A549 (cell line): ENCODE measurements at regions not wholly inside any gene's neighbourhood (a gene's known extent, or its start where the extent isn't known, plus 50 kb on each side); places are given as distances from the start of the nearest gene placed in this dataset.

Experiments used
- ATAC-seq, 2 experiments: fragments of 200-7000 bp in 1 of 2; fragments of >200 bp in 1 of 2; cut with Nextera tagmentation in 1 of 2; cut with Tn5 transposase in 1 of 2; 3 replicates each; pipeline versions ENCODE4 v1.8.0 to v1.9.1; 2018 to 2020; ENCODE audit warnings: mild to moderate bottlenecking in 1 of 2, moderate library complexity in 1 of 2
- CTCF ChIA-PET: fragments of 300-600 bp; sonication (Branson Sonifier 250); formaldehyde crosslinking; extraction: SDS; loops from one replicate; lab custom pipeline; 2021; ENCODE audit warnings: antibody characterized with exemption, inconsistent platforms; lab: Yijun Ruan, JAX
- POLR2A ChIA-PET: fragments of 350-600 bp; formaldehyde crosslinking; extraction: SDS; loops from one replicate; lab custom pipeline; 2021; ENCODE audit warnings: antibody characterized with exemption, inconsistent platforms; lab: Yijun Ruan, JAX
- DNase-seq, 2 experiments: peaks; one replicate each; pipeline versions ENCODE4 v3.0.0 to v3.0.0-alpha.2; 2011 to 2016; ENCODE audit warnings: low read depth in 1 of 2, low spot score in 1 of 2
- FAIRE-seq: peaks from 2 replicates; lab custom pipeline; 2011; peaks lifted over from hg19 to GRCh38; lab: Jason Lieb, UNC
- H3K27ac ChIP-seq, 2 experiments: fragments of >200 bp; sonication (Bioruptor Twin); formaldehyde crosslinking; 3 replicates each; pipeline ENCODE4 v1.5.1; 2016 to 2017
- H3K4me1 ChIP-seq: fragments of >200 bp; sonication (Bioruptor Twin); formaldehyde crosslinking; 3 replicates; pipeline ENCODE4 v1.6.1; 2016
- H3K4me2 ChIP-seq: fragments of >200 bp; sonication (Bioruptor Twin); formaldehyde crosslinking; 3 replicates; pipeline ENCODE4 v1.6.1; 2016
- H3K4me3 ChIP-seq: fragments of >200 bp; sonication (Bioruptor Twin); formaldehyde crosslinking; 3 replicates; pipeline ENCODE4 v1.5.1; 2016
- H3K9me3 ChIP-seq: fragments of >200 bp; sonication (Bioruptor Twin); formaldehyde crosslinking; 3 replicates; pipeline ENCODE4 v1.6.1; 2016
- ATOH8 ChIP-seq: fragments of 250-450 bp; sonication (Bioruptor Pico); IDR thresholded peaks from 2 replicates; pipeline ENCODE4 v1.5.0; 2020; ENCODE audit warnings: low read depth, mild to moderate bottlenecking, moderate library complexity
- CEBPB ChIP-seq, 2 experiments: fragments of >200 bp in 1 of 2; sonication (Bioruptor Twin) in 1 of 2; formaldehyde crosslinking in 1 of 2; IDR thresholded peaks; 2 replicates each; pipeline ENCODE4 v1.6.1; 2012 to 2016
- CHD2 ChIP-seq: fragments of 150-350 bp; IDR thresholded peaks from 2 replicates; pipeline ENCODE4 v1.6.1; 2014; ENCODE audit warnings: low read length; ENCODE audit not compliant: partially characterized antibody
- CHD4 ChIP-seq: fragments of 200-600 bp; sonication (generic); IDR thresholded peaks from 2 replicates; pipeline ENCODE4 v1.6.1; 2016; ENCODE audit warnings: antibody characterized with exemption, mild to moderate bottlenecking, borderline replicate concordance
- EHF ChIP-seq: fragments of 250-450 bp; sonication (Bioruptor Pico); IDR thresholded peaks from 2 replicates; pipeline ENCODE4 v1.5.0; 2020; ENCODE audit warnings: mild to moderate bottlenecking
- FOSB ChIP-seq: fragments of 250-450 bp; sonication (Bioruptor Pico); IDR thresholded peaks from 2 replicates; pipeline ENCODE4 v1.5.0; 2020; ENCODE audit warnings: mild to moderate bottlenecking, moderate library complexity
- HEYL ChIP-seq: fragments of 250-450 bp; sonication (Bioruptor Pico); IDR thresholded peaks from 2 replicates; pipeline ENCODE4 v1.8.0; 2021; ENCODE audit warnings: mild to moderate bottlenecking, moderate library complexity
- HMGXB4 ChIP-seq: fragments of 250-450 bp; sonication (Bioruptor Pico); IDR thresholded peaks from 2 replicates; pipeline ENCODE4 v1.5.0; 2021; ENCODE audit warnings: mild to moderate bottlenecking, moderate library complexity, borderline replicate concordance
- HOXA7 ChIP-seq: fragments of 250-450 bp; sonication (Bioruptor Pico); IDR thresholded peaks from 2 replicates; pipeline ENCODE4 v1.5.0; 2020; ENCODE audit warnings: mild to moderate bottlenecking, moderate library complexity
- JUN ChIP-seq, 2 experiments: fragments of >200 bp; sonication (Bioruptor Twin); formaldehyde crosslinking; IDR thresholded peaks; 2 replicates in 1 of 2; 3 replicates in 1 of 2; pipeline ENCODE4 v1.6.1; 2016 to 2017
- JUNB ChIP-seq: fragments of >200 bp; sonication (Bioruptor Twin); formaldehyde crosslinking; IDR thresholded peaks from 2 replicates; pipeline ENCODE4 v1.6.1; 2016
- KDM1A ChIP-seq: fragments of 200-600 bp; sonication (generic); IDR thresholded peaks from 2 replicates; pipeline ENCODE4 v1.6.1; 2016; ENCODE audit warnings: low read depth, mild to moderate bottlenecking
- MAZ ChIP-seq: fragments of 150-350 bp; IDR thresholded peaks from 2 replicates; pipeline ENCODE4 v1.6.1; 2014; ENCODE audit warnings: antibody characterized with exemption, low read depth, low read length, borderline replicate concordance
- MYC ChIP-seq: IDR thresholded peaks from 2 replicates; pipeline ENCODE4 v1.6.1; 2012; ENCODE audit warnings: mild to moderate bottlenecking, inconsistent platforms, low read length, improper control_type of control experiment, borderline replicate concordance
- NPAS2 ChIP-seq: fragments of 250-450 bp; sonication (Bioruptor Pico); IDR thresholded peaks from 2 replicates; pipeline ENCODE4 v1.8.0; 2022; ENCODE audit warnings: mild to moderate bottlenecking, moderate library complexity, borderline replicate concordance
- PHF8 ChIP-seq: fragments of 200-600 bp; sonication (generic); IDR thresholded peaks from 2 replicates; pipeline ENCODE4 v1.6.1; 2016; ENCODE audit warnings: low read depth, mild to moderate bottlenecking, antibody characterized with exemption, moderate library complexity, borderline replicate concordance
- POLR2A ChIP-seq: IDR thresholded peaks from 2 replicates; pipeline ENCODE4 v1.6.1; 2012; ENCODE audit warnings: mild to moderate bottlenecking, low read length
- RNF2 ChIP-seq: fragments of 200-600 bp; sonication (generic); IDR thresholded peaks from 2 replicates; pipeline ENCODE4 v1.6.1; 2016; ENCODE audit warnings: low read depth, mild to moderate bottlenecking, antibody characterized with exemption, moderate library complexity, borderline replicate concordance
- SMC3 ChIP-seq: fragments of >200 bp; sonication (Bioruptor Twin); formaldehyde crosslinking; IDR thresholded peaks from 3 replicates; pipeline ENCODE4 v1.6.1; 2018; ENCODE audit warnings: inconsistent platforms
- SREBF2 ChIP-seq: fragments of 450-650 bp; IDR thresholded peaks from 2 replicates; pipeline ENCODE4 v1.6.1; 2014; ENCODE audit warnings: mild to moderate bottlenecking, moderate library complexity
- TFCP2L1 ChIP-seq: fragments of 250-450 bp; sonication (Bioruptor Pico); IDR thresholded peaks from 2 replicates; pipeline ENCODE4 v1.5.0; 2021; ENCODE audit warnings: mild to moderate bottlenecking
- ZFP36 ChIP-seq: fragments of 450-650 bp; IDR thresholded peaks from 2 replicates; pipeline ENCODE4 v1.6.1; 2014; ENCODE audit warnings: borderline replicate concordance; ENCODE audit not compliant: partially characterized antibody
- ZNF302 ChIP-seq: fragments of 250-450 bp; sonication (Bioruptor Pico); IDR thresholded peaks from 2 replicates; pipeline ENCODE4 v1.9.0; 2021; ENCODE audit warnings: inconsistent platforms, mild to moderate bottlenecking, moderate library complexity
- WGBS: methylation state at CpG from one replicate; pipeline ENCODE4 v1.1.6; 2017; ENCODE audit errors: missing lambda C conversion rate; 5-methylcytosine and 5-hydroxymethylcytosine counted together
- TF ChIP-seq, protein P1 (sequence below): fragments of >200 bp; sonication (Bioruptor Twin); formaldehyde crosslinking; IDR thresholded peaks from 3 replicates; pipeline ENCODE4 v1.5.1; 2016

DNA sequence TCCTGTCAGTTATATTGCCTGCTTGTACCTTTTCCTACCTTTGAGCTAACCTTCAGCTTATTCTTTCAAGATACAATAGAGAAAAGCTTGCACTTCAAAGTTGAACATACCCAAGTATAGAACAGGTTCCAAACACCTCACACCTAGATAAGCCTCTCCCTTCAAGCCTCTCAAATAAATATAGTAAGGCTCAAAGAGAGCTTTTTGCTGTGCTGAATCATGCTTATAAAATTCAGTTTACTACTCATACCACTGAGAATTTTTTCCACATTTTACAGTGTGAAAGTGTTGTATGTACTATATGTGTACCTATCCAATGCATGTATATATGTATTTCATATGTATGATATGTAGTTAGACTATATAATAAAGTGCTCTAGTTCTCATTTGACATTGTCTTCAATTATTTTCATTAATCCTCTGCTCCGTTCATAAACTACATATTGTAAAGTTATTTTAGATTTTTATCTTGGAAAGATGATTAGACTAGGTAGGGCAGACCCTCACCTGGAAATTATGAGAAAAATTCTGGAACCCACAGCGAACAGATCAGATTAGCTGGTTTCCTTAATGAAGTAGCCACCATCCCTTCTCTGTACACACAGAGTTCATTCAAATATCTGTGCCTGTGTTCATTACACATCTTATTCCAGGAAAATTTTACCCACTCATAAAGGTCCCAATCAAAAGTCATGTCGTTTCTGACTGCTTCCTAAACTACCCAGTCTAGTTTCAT lies 149.2 kb upstream of the RGMB start:
- Histone ChIP-seq H3K4me3 (no peak overlapping the region), H3K4me1 (no peaks in the 10 kb centered on the region), H3K4me2 (no peak overlapping the region), H3K9me3 (no peaks in the 10 kb centered on the region), H3K27ac (no peak overlapping the region)
- FAIRE-seq (no peak), ATAC-seq (no peak), DNase-seq (no peak)
- 11% methylated on average over 3 of the region's 3 CpGs for WGBS
- TF ChIP-seq ATOH8 (CRISPR knock-in tag) (no peak), NPAS2 (no peak), KDM1A (no peak), TFCP2L1 (CRISPR knock-in tag) (no peak), RNF2 (no peak), HMGXB4 (CRISPR knock-in tag) (no peak), SREBF2 (no peak), EHF (CRISPR knock-in tag) (no peak), JUN (IDR thresholded peaks at IDR 0.05) (no peak), MAZ (no peak), FOSB (no peak), CEBPB (IDR thresholded peaks at IDR 0.05) (no peak), PHF8 (no peak), CHD4 (no peak), HOXA7 (no peak), POLR2A (no peak)
- ChIA-PET POLR2A (no interaction called here), CTCF (no interaction called here)

- H3K4me3 ChIP-seq, result no peak overlapping the region
- no peak overlapping the region for H3K27ac ChIP-seq
- CTCF ChIA-PET, result no interaction called here
- TF ChIP-seq SMC3 (no peak), CEBPB (IDR thresholded peaks at IDR 0.05) (no peak), CHD4 (no peak)
- DNase-seq (no peak), ATAC-seq (no peak), FAIRE-seq (no peak)
- POLR2A ChIA-PET, result no interaction called here
- no peak overlapping the region for H3K4me2 ChIP-seq
- H3K4me1 ChIP-seq, result no peaks in the 10 kb centered on the region
- WGBS, result 24% methylated on average over 3 of the region's 3 CpGs
- no peaks in the 10 kb centered on the region for H3K9me3 ChIP-seq
These were observed 146.3 kb upstream of the RGMB start for GRCh38 chr5:98627121-98627520.

- Histone ChIP-seq H3K9me3 (no peaks in the 10 kb centered on the region), H3K27ac (no peak overlapping the region), H3K4me3 (no peak overlapping the region), H3K4me2 (no peak overlapping the region), H3K4me1 (no peaks in the 10 kb centered on the region)
- DNase-seq (no peak), FAIRE-seq (no peak), ATAC-seq (no peak)
- WGBS, result 31% methylated on average over 1 of the region's 1 CpG
- no peak for TF ChIP-seq ZNF302
- TF ChIP-seq, protein P1, sequence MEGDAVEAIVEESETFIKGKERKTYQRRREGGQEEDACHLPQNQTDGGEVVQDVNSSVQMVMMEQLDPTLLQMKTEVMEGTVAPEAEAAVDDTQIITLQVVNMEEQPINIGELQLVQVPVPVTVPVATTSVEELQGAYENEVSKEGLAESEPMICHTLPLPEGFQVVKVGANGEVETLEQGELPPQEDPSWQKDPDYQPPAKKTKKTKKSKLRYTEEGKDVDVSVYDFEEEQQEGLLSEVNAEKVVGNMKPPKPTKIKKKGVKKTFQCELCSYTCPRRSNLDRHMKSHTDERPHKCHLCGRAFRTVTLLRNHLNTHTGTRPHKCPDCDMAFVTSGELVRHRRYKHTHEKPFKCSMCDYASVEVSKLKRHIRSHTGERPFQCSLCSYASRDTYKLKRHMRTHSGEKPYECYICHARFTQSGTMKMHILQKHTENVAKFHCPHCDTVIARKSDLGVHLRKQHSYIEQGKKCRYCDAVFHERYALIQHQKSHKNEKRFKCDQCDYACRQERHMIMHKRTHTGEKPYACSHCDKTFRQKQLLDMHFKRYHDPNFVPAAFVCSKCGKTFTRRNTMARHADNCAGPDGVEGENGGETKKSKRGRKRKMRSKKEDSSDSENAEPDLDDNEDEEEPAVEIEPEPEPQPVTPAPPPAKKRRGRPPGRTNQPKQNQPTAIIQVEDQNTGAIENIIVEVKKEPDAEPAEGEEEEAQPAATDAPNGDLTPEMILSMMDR, result no peak
- no peak for TF ChIP-seq CEBPB (IDR thresholded peaks at IDR 0.05)
- no peak for TF ChIP-seq CHD2
- no peak for TF ChIP-seq HEYL
- TF ChIP-seq ZFP36, result no peak
- TF ChIP-seq HOXA7, result no peak
- TF ChIP-seq JUNB, result no peak
- TF ChIP-seq MYC, result no peak
- CTCF ChIA-PET, result no interaction called here
- POLR2A ChIA-PET, result no interaction called here
These were observed 142.8 kb upstream of the RGMB start for GRCh38 chr5:98630621-98631020.
